Neural crest cell (in vitro differentiated cells): ENCODE measurements at regions not wholly inside any gene's neighbourhood (a gene's known extent, or its start where the extent isn't known, plus 50 kb on each side); places are given as distances from the start of the nearest gene placed in this dataset.
"Not testable (repeated sequence)": the region's sequence is repeated elsewhere in the genome, so short reads cannot be mapped to it uniquely, and the experiment has no call there.

ENCODE experiments used
- DNase-seq: peaks from one replicate; pipeline ENCODE4 v3.0.0; 2021; ENCODE audit warnings: low read depth, mixed read lengths, low spot score
- H3K27ac Mint-ChIP-seq: one replicate; pipeline ENCODE4 v1.8.0; 2021; ENCODE audit warnings: mild to moderate bottlenecking, mixed read lengths; ENCODE audit not compliant: unreplicated experiment
- H3K27me3 Mint-ChIP-seq: 2 replicates; pipeline ENCODE4 v1.8.0; 2021; ENCODE audit warnings: low read depth, mild to moderate bottlenecking, mixed read lengths
- H3K36me3 Mint-ChIP-seq: 2 replicates; pipeline ENCODE4 v1.8.0; 2021; ENCODE audit warnings: low read depth, mild to moderate bottlenecking, mixed read lengths
- H3K4me1 Mint-ChIP-seq: 2 replicates; pipeline ENCODE4 v1.8.0; 2021; ENCODE audit warnings: mixed read lengths
- H3K4me3 Mint-ChIP-seq: one replicate; pipeline ENCODE4 v1.8.0; 2021; ENCODE audit warnings: mild to moderate bottlenecking, mixed read lengths
- H3K9me3 Mint-ChIP-seq: 2 replicates; pipeline ENCODE4 v1.8.0; 2021; ENCODE audit warnings: mixed read lengths
- TF ChIP-seq, protein P1 (sequence below): fragments of 200-600 bp; sonication (generic); conservative IDR thresholded peaks from 2 replicates; pipeline ENCODE4 v1.5.0; 2021; ENCODE audit warnings: antibody characterized with exemption, mild to moderate bottlenecking

DNA sequence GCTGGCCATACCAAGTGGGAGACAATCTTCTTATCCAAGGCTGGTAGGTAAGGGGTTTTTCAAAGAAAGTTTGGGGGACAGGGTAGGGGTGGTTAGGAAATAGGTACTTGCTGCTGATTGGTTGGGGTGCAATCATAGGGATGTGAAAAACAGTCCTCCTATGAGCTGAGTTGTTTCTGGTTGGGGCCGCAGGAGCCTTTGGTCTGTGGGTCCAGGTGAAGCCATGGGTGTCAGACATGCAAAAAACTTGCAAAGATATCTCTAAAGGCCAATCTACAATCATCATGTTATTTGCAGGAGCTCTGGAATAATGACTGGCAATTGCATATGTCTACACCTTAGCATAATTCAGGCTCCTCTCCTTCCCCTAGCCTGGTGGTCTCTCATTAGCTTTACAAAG lies 982.3 kb downstream of the DIPK2A start:
- Mint-ChIP-seq H3K4me1 (no peaks in the 10 kb centered on the region), H3K27me3 (no peaks in the 10 kb centered on the region), H3K9me3 (peaks cover 3% of the 10 kb centered on the region), H3K27ac (no peak overlapping the region), H3K36me3 (no peaks in the 10 kb centered on the region), H3K4me3 (no peak overlapping the region)
- no peak for DNase-seq
- TF ChIP-seq, protein P1, sequence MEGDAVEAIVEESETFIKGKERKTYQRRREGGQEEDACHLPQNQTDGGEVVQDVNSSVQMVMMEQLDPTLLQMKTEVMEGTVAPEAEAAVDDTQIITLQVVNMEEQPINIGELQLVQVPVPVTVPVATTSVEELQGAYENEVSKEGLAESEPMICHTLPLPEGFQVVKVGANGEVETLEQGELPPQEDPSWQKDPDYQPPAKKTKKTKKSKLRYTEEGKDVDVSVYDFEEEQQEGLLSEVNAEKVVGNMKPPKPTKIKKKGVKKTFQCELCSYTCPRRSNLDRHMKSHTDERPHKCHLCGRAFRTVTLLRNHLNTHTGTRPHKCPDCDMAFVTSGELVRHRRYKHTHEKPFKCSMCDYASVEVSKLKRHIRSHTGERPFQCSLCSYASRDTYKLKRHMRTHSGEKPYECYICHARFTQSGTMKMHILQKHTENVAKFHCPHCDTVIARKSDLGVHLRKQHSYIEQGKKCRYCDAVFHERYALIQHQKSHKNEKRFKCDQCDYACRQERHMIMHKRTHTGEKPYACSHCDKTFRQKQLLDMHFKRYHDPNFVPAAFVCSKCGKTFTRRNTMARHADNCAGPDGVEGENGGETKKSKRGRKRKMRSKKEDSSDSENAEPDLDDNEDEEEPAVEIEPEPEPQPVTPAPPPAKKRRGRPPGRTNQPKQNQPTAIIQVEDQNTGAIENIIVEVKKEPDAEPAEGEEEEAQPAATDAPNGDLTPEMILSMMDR: no peak

DNA sequence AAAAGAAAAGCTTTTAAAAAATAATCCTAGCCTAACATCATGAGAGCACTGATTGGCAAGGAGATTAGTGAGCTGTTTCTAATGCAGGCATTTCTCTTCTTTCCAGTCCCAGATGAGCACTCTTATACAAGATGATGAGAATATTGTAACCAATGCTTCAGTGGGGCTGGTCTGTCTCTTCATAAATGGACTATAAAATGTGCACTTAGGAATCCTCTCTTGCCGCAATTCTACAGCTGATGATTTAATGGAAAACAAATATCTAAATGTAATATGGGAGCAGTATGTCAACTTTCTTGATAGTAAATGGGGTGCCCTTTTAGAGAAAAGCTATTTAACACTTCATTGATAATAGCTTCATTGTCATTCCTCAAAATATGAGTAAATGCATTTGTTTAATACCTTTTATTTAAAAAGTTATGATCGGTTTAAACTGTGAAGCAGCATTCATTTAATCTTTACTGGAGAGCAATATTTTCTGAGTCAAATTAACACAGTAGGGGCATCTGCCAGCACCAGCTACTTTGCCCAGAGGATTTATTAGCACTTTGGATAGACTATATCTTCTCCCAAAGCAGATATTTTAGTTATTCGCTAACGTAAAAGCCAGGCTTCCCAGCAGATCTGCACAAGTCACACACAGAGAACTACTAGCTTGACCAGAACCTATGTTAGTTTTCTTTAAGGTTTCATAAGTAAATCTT lies 985.9 kb downstream of the DIPK2A start:
- TF ChIP-seq, protein P1: no peak
- H3K4me1 Mint-ChIP-seq: no peaks in the 10 kb centered on the region

DNA sequence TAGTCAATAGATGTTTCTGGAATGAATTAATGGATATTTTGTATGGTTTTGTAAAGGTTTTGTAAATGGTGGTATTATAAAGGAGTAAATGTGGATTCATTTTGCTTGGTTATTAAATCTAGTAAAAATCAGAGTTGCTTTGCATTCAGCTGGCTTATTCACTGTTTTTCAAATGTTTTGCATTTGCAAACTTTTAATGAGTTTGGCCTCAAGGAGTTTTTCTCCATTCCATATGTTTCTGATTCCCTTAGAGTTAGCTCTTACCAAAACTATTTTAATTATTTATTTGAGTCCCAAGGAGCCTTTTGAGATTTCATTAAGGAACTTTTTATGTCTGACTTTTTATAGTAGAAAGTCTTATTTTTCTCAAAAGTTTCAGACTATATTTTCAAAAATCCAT lies 992.2 kb downstream of the DIPK2A start:
- Mint-ChIP-seq H3K4me3 (no peak overlapping the region), H3K27ac (no peak overlapping the region), H3K27me3 (no peaks in the 10 kb centered on the region), H3K4me1 (no peaks in the 10 kb centered on the region), H3K36me3 (no peaks in the 10 kb centered on the region), H3K9me3 (no peaks in the 10 kb centered on the region)
- TF ChIP-seq, protein P1: no peak
- DNase-seq: no peak

More for the DNA sequence above, 985.9 kb downstream of the DIPK2A start:
- no peak for DNase-seq
- Mint-ChIP-seq H3K36me3 (no peaks in the 10 kb centered on the region), H3K27ac (no peak overlapping the region), H3K9me3 (no peaks in the 10 kb centered on the region), H3K4me3 (no peak overlapping the region), H3K27me3 (no peaks in the 10 kb centered on the region)

DNA sequence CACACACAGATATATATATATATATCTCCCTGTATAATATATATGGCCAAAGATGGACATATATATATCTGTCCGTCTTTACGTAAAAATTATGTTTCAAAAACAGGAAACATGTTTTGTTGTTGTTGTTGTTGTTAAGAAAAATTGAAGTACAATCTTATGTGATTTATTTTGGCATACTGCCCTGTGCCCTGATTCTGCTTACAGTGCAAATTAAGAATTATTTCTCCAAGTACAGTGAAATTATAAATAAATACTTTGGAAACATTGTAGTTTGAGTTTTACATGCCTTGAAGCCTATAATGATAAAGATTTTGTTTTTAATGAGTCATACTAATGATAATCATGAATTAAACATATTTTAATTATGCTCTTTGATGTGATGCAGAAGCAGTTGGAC lies 994.9 kb downstream of the DIPK2A start:
- TF ChIP-seq, protein P1: no peak
- no peak overlapping the region for H3K27ac Mint-ChIP-seq
- no peak overlapping the region for H3K4me3 Mint-ChIP-seq
- no peaks in the 10 kb centered on the region for H3K4me1 Mint-ChIP-seq
- H3K36me3 Mint-ChIP-seq: no peaks in the 10 kb centered on the region
- DNase-seq: no peak
- peaks cover 1% of the 10 kb centered on the region for H3K9me3 Mint-ChIP-seq
- H3K27me3 Mint-ChIP-seq: no peaks in the 10 kb centered on the region

DNA sequence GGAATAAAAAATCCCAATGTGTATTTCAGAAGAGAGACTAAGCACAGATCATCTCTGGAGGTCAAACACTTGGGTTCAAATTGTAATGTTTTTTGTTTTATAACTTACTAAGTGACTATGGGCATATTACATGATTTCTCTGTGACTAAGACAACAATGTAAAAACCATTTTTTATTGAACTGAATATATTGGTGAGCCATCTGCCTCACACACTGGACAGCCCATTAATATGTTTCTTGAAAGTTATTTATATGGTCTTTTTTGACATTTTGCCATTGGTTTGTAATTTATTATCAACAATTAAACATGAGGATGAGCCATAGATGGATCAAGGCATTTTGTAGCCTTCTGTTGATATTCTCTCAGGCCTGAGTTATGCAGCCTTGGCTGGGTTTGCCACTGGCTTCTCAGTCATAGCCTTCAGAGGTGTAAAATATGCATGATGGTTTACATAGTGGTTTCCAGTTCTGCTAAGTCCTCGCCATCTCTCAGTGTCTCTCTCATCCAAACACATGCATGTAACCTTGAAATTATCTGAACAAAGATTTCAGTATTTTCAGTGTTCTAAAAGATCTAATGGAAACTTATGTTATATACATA lies 997.2 kb downstream of the DIPK2A start:
- no peaks in the 10 kb centered on the region for H3K36me3 Mint-ChIP-seq
- DNase-seq: no peak
- H3K4me3 Mint-ChIP-seq: no peak overlapping the region
- H3K9me3 Mint-ChIP-seq: peaks cover 2% of the 10 kb centered on the region
- TF ChIP-seq, protein P1: no peak
- H3K4me1 Mint-ChIP-seq: no peaks in the 10 kb centered on the region
- H3K27ac Mint-ChIP-seq: no peak overlapping the region
- H3K27me3 Mint-ChIP-seq: no peaks in the 10 kb centered on the region

DNA sequence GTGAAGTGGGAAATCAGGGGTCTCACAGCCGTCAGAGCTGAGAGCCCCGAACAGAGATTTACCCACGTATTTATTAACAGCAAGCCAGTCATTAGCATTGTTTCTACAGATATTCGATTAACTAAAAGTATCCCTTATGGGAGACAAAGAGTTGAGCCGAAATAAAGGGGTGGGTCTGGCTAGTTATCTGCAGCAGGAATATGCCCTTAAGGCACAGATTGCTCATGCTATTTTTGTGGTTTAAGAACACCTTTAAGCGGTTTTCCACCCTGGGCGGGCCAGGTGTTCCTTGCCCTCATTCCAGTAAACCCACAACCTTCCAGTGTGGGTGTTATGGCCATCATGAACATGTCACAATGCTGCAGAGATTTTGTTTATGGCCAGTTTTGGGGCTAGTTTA lies 1012.9 kb downstream of the DIPK2A start:
- not testable (repeated sequence) for H3K9me3 Mint-ChIP-seq, H3K36me3 Mint-ChIP-seq, H3K27me3 Mint-ChIP-seq, H3K4me3 Mint-ChIP-seq, DNase-seq, H3K27ac Mint-ChIP-seq, H3K4me1 Mint-ChIP-seq
